Lower lobe of right lung (tissue), 2 donors: ENCODE measurements at regions not wholly inside any gene's neighbourhood (a gene's known extent, or its start where the extent isn't known, plus 50 kb on each side); places are given as distances from the start of the nearest gene placed in this dataset.

Experiments
- ATAC-seq, 2 donors: fragments of 200-7000 bp; cut with Tn5 transposase; one replicate each; pipeline ENCODE4 v1.9.1; 2020 to 2022; ENCODE audit warnings: mild to moderate bottlenecking in 2 of 2, moderate library complexity in 2 of 2
- DNase-seq: peaks from one replicate; pipeline ENCODE4 v3.0.0-alpha.2; 2020
- H3K27ac ChIP-seq: fragments of 200-600 bp; one replicate; pipeline ENCODE4 v1.8.0; 2022
- H3K27me3 ChIP-seq: fragments of 200-600 bp; one replicate; pipeline ENCODE4 v1.8.0; 2022; ENCODE audit warnings: low read depth
- H3K36me3 ChIP-seq: fragments of 200-600 bp; one replicate; pipeline ENCODE4 v1.8.0; 2022; ENCODE audit warnings: mild to moderate bottlenecking
- H3K4me1 ChIP-seq: fragments of 200-600 bp; one replicate; pipeline ENCODE4 v1.8.0; 2022
- H3K4me3 ChIP-seq: fragments of 200-600 bp; one replicate; pipeline ENCODE4 v1.8.0; 2022; ENCODE audit warnings: mild to moderate bottlenecking
- H3K9me3 ChIP-seq: fragments of 200-600 bp; one replicate; pipeline ENCODE4 v1.8.0; 2022
- CTCF ChIP-seq: fragments of 200-600 bp; IDR thresholded peaks from one replicate; pipeline ENCODE4 v1.8.0; 2022; ENCODE audit warnings: antibody characterized with exemption, mild to moderate bottlenecking
- intact Hi-C: fragments of 100-400 bp; cut with DNase I; formaldehyde crosslinking; loops from one replicate; pipeline ENCODE4 v1.11.0; 2022
- donor health status: DM: no; HTN: yes; CAD: no; lungs with severe emphysema.

- no peak for DNase-seq
- Histone ChIP-seq H3K27ac (no peak overlapping the region), H3K36me3 (no peaks in the 10 kb centered on the region), H3K27me3 (peaks cover 20% of the 10 kb centered on the region), H3K4me3 (no peak overlapping the region), H3K4me1 (no peaks in the 10 kb centered on the region), H3K9me3 (no peaks in the 10 kb centered on the region)
- intact Hi-C loops = no loop called here
- TF ChIP-seq CTCF = no peak
- ATAC-seq = no peak
Measured at GRCh38 chr1:30415171-30415940, 308.0 kb downstream of the MATN1 start.

- no peak for DNase-seq
- intact Hi-C loops = no loop called here
- Histone ChIP-seq H3K4me3 (no peak overlapping the region), H3K27ac (no peak overlapping the region), H3K4me1 (no peaks in the 10 kb centered on the region), H3K9me3 (no peaks in the 10 kb centered on the region), H3K27me3 (peaks cover 21% of the 10 kb centered on the region), H3K36me3 (no peaks in the 10 kb centered on the region)
- ATAC-seq = no peak
- no peak for TF ChIP-seq CTCF
Measured at GRCh38 chr1:30414851-30415165, 308.6 kb downstream of the MATN1 start.

GRCh38 chr1:30414086-30414850 is 309.1 kb downstream of the MATN1 start:
- H3K9me3 ChIP-seq = no peaks in the 10 kb centered on the region
- no peak overlapping the region for H3K27ac ChIP-seq
- H3K4me1 ChIP-seq = no peaks in the 10 kb centered on the region
- H3K27me3 ChIP-seq = peaks cover 21% of the 10 kb centered on the region
- DNase-seq = no peak
- no peak for TF ChIP-seq CTCF
- H3K36me3 ChIP-seq = no peaks in the 10 kb centered on the region
- ATAC-seq = no peak
- H3K4me3 ChIP-seq = no peak overlapping the region
- intact Hi-C loops = no loop called here

GRCh38 chr1:30413606-30414005 is 309.8 kb downstream of the MATN1 start:
- DNase-seq = no peak
- TF ChIP-seq CTCF = no peak

GRCh38 chr1:30413111-30413440 is 310.3 kb downstream of the MATN1 start:
- H3K27ac ChIP-seq = no peak overlapping the region
- intact Hi-C loops = no loop called here
- DNase-seq (no peak), ATAC-seq (no peak)
- no peaks in the 10 kb centered on the region for H3K9me3 ChIP-seq
- no peaks in the 10 kb centered on the region for H3K4me1 ChIP-seq
- no peak for TF ChIP-seq CTCF
- no peak overlapping the region for H3K4me3 ChIP-seq
- H3K27me3 ChIP-seq = peaks cover 21% of the 10 kb centered on the region
- H3K36me3 ChIP-seq = no peaks in the 10 kb centered on the region

More at GRCh38 chr1:30413606-30414005, 309.8 kb downstream of the MATN1 start:
- Histone ChIP-seq H3K4me1 (no peaks in the 10 kb centered on the region), H3K27ac (no peak overlapping the region), H3K4me3 (no peak overlapping the region), H3K27me3 (peaks cover 21% of the 10 kb centered on the region), H3K36me3 (no peaks in the 10 kb centered on the region), H3K9me3 (no peaks in the 10 kb centered on the region)
- intact Hi-C loops = no loop called here
- no peak for ATAC-seq
